Liver (tissue), 3 donors: ENCODE measurements at regions not wholly inside any gene's neighbourhood (a gene's known extent, or its start where the extent isn't known, plus 50 kb on each side); places are given as distances from the start of the nearest gene placed in this dataset.

ENCODE experiments used
- EGR1 ChIP-seq, 2 donors: IDR thresholded peaks; 2 replicates each; pipeline ENCODE4 v1.6.1; 2016 to 2018; ENCODE audit warnings: antibody characterized with exemption in 2 of 2, low read depth in 2 of 2
- RAD21 ChIP-seq, 2 donors: IDR thresholded peaks; 2 replicates each; pipeline ENCODE4 v1.6.1; 2016; ENCODE audit warnings: antibody characterized with exemption in 2 of 2, mild to moderate bottlenecking in 2 of 2
- RXRA ChIP-seq, 2 donors: IDR thresholded peaks; 2 replicates each; pipeline ENCODE4 v1.6.1; 2017 to 2018; ENCODE audit warnings: antibody characterized with exemption in 2 of 2, mild to moderate bottlenecking in 1 of 2
- SP1 ChIP-seq: IDR thresholded peaks from 2 replicates; pipeline ENCODE4 v1.6.1; 2018; ENCODE audit warnings: antibody characterized with exemption, mild to moderate bottlenecking
- YY1 ChIP-seq: IDR thresholded peaks from 2 replicates; pipeline ENCODE4 v1.6.1; 2016; ENCODE audit warnings: antibody characterized with exemption, mild to moderate bottlenecking
- TF ChIP-seq, protein P1 (sequence below): fragments of 150-350 bp; IDR thresholded peaks from 2 replicates; pipeline ENCODE4 v1.5.1; 2017; ENCODE audit warnings: improper control_type of control experiment, low read depth, low read length; ENCODE audit not compliant: missing input control
- TF ChIP-seq, protein P2 (sequence below): IDR thresholded peaks from 2 replicates; pipeline ENCODE4 v1.6.1; 2016; ENCODE audit warnings: antibody characterized with exemption, mild to moderate bottlenecking
- TF ChIP-seq, protein P3 (sequence below): IDR thresholded peaks from 2 replicates; pipeline ENCODE4 v1.6.1; 2016; ENCODE audit warnings: antibody characterized with exemption
- TF ChIP-seq, protein P4 (sequence below): IDR thresholded peaks from 2 replicates; pipeline ENCODE4 v1.6.1; 2016; ENCODE audit warnings: antibody characterized with exemption
- donor health status: healthy.
- donor health status: healthy.

DNA sequence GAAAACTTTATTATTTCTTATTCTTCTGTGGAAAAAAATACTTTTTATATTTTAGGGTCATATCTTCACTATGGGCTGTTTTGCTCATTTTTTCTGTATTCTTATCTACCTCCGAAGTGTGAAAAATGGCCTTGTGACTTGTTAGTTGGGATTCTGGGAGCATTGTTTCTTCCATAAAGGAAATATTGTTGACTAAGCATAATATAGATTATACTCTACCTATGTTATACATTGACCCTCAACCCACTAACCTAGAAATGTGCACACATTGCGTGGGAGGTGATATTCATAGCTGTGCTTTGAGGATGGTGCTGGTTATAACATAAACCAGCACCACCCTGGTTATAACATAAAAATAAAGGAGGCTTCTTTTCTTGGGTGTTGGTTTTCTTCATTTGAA lies 259.2 kb upstream of the AADAT start:
- TF ChIP-seq, protein P1, sequence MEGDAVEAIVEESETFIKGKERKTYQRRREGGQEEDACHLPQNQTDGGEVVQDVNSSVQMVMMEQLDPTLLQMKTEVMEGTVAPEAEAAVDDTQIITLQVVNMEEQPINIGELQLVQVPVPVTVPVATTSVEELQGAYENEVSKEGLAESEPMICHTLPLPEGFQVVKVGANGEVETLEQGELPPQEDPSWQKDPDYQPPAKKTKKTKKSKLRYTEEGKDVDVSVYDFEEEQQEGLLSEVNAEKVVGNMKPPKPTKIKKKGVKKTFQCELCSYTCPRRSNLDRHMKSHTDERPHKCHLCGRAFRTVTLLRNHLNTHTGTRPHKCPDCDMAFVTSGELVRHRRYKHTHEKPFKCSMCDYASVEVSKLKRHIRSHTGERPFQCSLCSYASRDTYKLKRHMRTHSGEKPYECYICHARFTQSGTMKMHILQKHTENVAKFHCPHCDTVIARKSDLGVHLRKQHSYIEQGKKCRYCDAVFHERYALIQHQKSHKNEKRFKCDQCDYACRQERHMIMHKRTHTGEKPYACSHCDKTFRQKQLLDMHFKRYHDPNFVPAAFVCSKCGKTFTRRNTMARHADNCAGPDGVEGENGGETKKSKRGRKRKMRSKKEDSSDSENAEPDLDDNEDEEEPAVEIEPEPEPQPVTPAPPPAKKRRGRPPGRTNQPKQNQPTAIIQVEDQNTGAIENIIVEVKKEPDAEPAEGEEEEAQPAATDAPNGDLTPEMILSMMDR: no peak
- TF ChIP-seq RAD21 (IDR thresholded peaks at IDR 0.05) (no peak), EGR1 (IDR thresholded peaks at IDR 0.05; ENCODE audit: low read depth in 2 of 2) (no peak), SP1 (no peak), RXRA (IDR thresholded peaks at IDR 0.05) (no peak), YY1 (no peak)
- TF ChIP-seq, protein P2, sequence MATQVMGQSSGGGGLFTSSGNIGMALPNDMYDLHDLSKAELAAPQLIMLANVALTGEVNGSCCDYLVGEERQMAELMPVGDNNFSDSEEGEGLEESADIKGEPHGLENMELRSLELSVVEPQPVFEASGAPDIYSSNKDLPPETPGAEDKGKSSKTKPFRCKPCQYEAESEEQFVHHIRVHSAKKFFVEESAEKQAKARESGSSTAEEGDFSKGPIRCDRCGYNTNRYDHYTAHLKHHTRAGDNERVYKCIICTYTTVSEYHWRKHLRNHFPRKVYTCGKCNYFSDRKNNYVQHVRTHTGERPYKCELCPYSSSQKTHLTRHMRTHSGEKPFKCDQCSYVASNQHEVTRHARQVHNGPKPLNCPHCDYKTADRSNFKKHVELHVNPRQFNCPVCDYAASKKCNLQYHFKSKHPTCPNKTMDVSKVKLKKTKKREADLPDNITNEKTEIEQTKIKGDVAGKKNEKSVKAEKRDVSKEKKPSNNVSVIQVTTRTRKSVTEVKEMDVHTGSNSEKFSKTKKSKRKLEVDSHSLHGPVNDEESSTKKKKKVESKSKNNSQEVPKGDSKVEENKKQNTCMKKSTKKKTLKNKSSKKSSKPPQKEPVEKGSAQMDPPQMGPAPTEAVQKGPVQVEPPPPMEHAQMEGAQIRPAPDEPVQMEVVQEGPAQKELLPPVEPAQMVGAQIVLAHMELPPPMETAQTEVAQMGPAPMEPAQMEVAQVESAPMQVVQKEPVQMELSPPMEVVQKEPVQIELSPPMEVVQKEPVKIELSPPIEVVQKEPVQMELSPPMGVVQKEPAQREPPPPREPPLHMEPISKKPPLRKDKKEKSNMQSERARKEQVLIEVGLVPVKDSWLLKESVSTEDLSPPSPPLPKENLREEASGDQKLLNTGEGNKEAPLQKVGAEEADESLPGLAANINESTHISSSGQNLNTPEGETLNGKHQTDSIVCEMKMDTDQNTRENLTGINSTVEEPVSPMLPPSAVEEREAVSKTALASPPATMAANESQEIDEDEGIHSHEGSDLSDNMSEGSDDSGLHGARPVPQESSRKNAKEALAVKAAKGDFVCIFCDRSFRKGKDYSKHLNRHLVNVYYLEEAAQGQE: no peak
- TF ChIP-seq, protein P3, sequence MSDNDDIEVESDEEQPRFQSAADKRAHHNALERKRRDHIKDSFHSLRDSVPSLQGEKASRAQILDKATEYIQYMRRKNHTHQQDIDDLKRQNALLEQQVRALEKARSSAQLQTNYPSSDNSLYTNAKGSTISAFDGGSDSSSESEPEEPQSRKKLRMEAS: no peak
- TF ChIP-seq, protein P4, sequence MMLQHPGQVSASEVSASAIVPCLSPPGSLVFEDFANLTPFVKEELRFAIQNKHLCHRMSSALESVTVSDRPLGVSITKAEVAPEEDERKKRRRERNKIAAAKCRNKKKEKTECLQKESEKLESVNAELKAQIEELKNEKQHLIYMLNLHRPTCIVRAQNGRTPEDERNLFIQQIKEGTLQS: no peak
